K562 (cell line): ENCODE measurements at regions not wholly inside any gene's neighbourhood (a gene's known extent, or its start where the extent isn't known, plus 50 kb on each side); places are given as distances from the start of the nearest gene placed in this dataset.

Experiments used
- ATAC-seq: fragments of 200-7000 bp; cut with Tn5 transposase; 3 replicates; pipeline ENCODE4 v1.9.1; 2020; ENCODE audit warnings: moderate library complexity
- BruUV-seq: library from RNA; stranded (reverse); fragments of 400-500 nt; replicated peaks from 2 replicates; lab custom pipeline; 2021; lab: Mats Ljungman, UMichigan
- CTCF ChIA-PET: fragments of 300-600 bp; formaldehyde crosslinking; extraction: SDS; loops from one replicate; lab custom pipeline; 2021; ENCODE audit warnings: low intra/inter-chr PET ratio; lab: Yijun Ruan, JAX
- POLR2A ChIA-PET: fragments of 300-600, 350-650 bp; sonication (Branson Sonifier 250); formaldehyde crosslinking; extraction: SDS; loops from one replicate; lab custom pipeline; 2021; ENCODE audit warnings: antibody characterized with exemption, inconsistent platforms; lab: Yijun Ruan, JAX
- DNase-seq, 4 experiments: peaks; one replicate each; pipeline versions ENCODE4 v3.0.0 to v3.0.0-alpha.2; 2011 to 2018; ENCODE audit warnings: low spot score in 3 of 4, mixed read lengths in 3 of 4; ENCODE audit errors: extremely low read depth in 1 of 4
- FAIRE-seq: peaks from 2 replicates; lab custom pipeline; 2011; peaks lifted over from hg19 to GRCh38; lab: Jason Lieb, UNC
- H2AFZ ChIP-seq: 2 replicates; pipeline ENCODE4 v1.6.0; 2011; ENCODE audit warnings: low read depth, low read length, control low read depth, inconsistent platforms
- H3K27ac ChIP-seq: fragments of 200-600 bp; 3 replicates; pipeline ENCODE4 v1.8.0; 2011; ENCODE audit warnings: low read depth, mild to moderate bottlenecking, control low read depth, inconsistent platforms, low read length, moderate library complexity, mixed read lengths; ENCODE audit errors: extremely low read depth
- H3K27me3 ChIP-seq, 2 experiments: fragments of 300-600 bp in 1 of 2; 2 replicates in 1 of 2; 3 replicates in 1 of 2; pipeline versions ENCODE4 v1.6.0 to v1.8.0; 2011; ENCODE audit warnings: inconsistent platforms in 2 of 2, low read length in 2 of 2, mild to moderate bottlenecking in 1 of 2, mixed read lengths in 1 of 2, moderate library complexity in 1 of 2; ENCODE audit not compliant: control insufficient read depth in 2 of 2, insufficient read depth in 2 of 2
- H3K36me3 ChIP-seq: fragments of 300-600 bp; 3 replicates; pipeline ENCODE4 v1.8.0; 2011; ENCODE audit warnings: mild to moderate bottlenecking, low read length, inconsistent platforms; ENCODE audit not compliant: control insufficient read depth, insufficient read depth
- H3K4me1 ChIP-seq, 2 experiments: fragments of 200-600 bp in 1 of 2; replicated peaks in 1 of 2; 2 replicates in 1 of 2; 3 replicates in 1 of 2; pipeline versions ENCODE4 v1.5.1 to v1.8.0; 2011; ENCODE audit warnings: inconsistent platforms in 2 of 2, low read length in 2 of 2, mild to moderate bottlenecking in 1 of 2, mixed read lengths in 1 of 2, moderate library complexity in 1 of 2; ENCODE audit not compliant: control insufficient read depth in 2 of 2, insufficient read depth in 2 of 2
- H3K4me2 ChIP-seq: 2 replicates; pipeline ENCODE4 v1.6.1; 2011; ENCODE audit warnings: low read length, control low read depth, inconsistent platforms, mixed read lengths; ENCODE audit not compliant: insufficient read depth
- H3K4me3 ChIP-seq: fragments of 200-600 bp; sonication (generic), shearing (Covaris generic); 2 replicates; pipeline ENCODE4 v1.5.1; 2016; ENCODE audit warnings: control low read depth, inconsistent platforms
- H3K79me2 ChIP-seq: fragments of 200-600 bp; 3 replicates; pipeline ENCODE4 v1.8.0; 2011; ENCODE audit warnings: low read length, inconsistent platforms; ENCODE audit not compliant: control insufficient read depth, insufficient read depth
- H3K9ac ChIP-seq, 2 experiments: 2 replicates each; pipeline versions ENCODE4 v1.6.0 to v1.6.1; 2011; ENCODE audit warnings: low read depth in 2 of 2, low read length in 2 of 2, control low read depth in 1 of 2, inconsistent platforms in 1 of 2, mild to moderate bottlenecking in 1 of 2, mixed read lengths in 1 of 2; ENCODE audit not compliant: insufficient read depth in 1 of 2
- H3K9me1 ChIP-seq: one replicate; pipeline ENCODE4 v1.6.0; 2011; ENCODE audit warnings: inconsistent platforms, mild to moderate bottlenecking, low read length, moderate library complexity; ENCODE audit not compliant: control insufficient read depth, insufficient read depth
- H3K9me3 ChIP-seq: replicated peaks from 2 replicates; pipeline ENCODE4 v1.5.1; 2011; ENCODE audit warnings: low read depth, low read length, inconsistent platforms; ENCODE audit not compliant: control insufficient read depth, insufficient read depth
- H4K20me1 ChIP-seq: replicated peaks from 2 replicates; pipeline ENCODE4 v1.6.1; 2011; ENCODE audit warnings: low read length, inconsistent platforms, mixed read lengths; ENCODE audit not compliant: control insufficient read depth, insufficient read depth
- CBX3 ChIP-seq, 2 experiments: IDR thresholded peaks; 1 replicate in 1 of 2; 2 replicates in 1 of 2; pipeline ENCODE4 v1.6.1; 2012; ENCODE audit warnings: inconsistent platforms in 2 of 2, low read length in 2 of 2, borderline replicate concordance in 1 of 2, control low read depth in 1 of 2
- CHD2 ChIP-seq: IDR thresholded peaks from 2 replicates; pipeline ENCODE4 v1.6.1; 2011; ENCODE audit warnings: low read depth, low read length
- E2F6 ChIP-seq, 2 experiments: IDR thresholded peaks; 2 replicates each; pipeline ENCODE4 v1.6.1; 2011; ENCODE audit warnings: borderline replicate concordance in 1 of 2, control low read depth in 1 of 2, low read depth in 1 of 2, low read length in 1 of 2, mild to moderate bottlenecking in 1 of 2, mixed read lengths in 1 of 2, moderate library complexity in 1 of 2; ENCODE audit not compliant: insufficient read depth in 1 of 2, insufficient read length in 1 of 2, poor library complexity in 1 of 2, severe bottlenecking in 1 of 2; ENCODE audit errors: extremely low read depth in 1 of 2
- FOXO4 ChIP-seq: fragments of 450-650 bp; formaldehyde crosslinking; IDR thresholded peaks from 2 replicates; pipeline ENCODE4 v1.4.0; 2020; ENCODE audit warnings: mild to moderate bottlenecking, moderate library complexity
- GTF2B ChIP-seq: IDR thresholded peaks from 2 replicates; pipeline ENCODE4 v1.6.1; 2011; ENCODE audit not compliant: insufficient read length; ENCODE audit errors: extremely low read depth
- MCM2 ChIP-seq: fragments of 450-650 bp; IDR thresholded peaks from 2 replicates; pipeline ENCODE4 v1.6.1; 2017; ENCODE audit warnings: low read depth, mild to moderate bottlenecking
- PHTF2 ChIP-seq: fragments of 250-450 bp; sonication (Bioruptor Pico); IDR thresholded peaks from 2 replicates; pipeline ENCODE4 v1.5.0; 2021; ENCODE audit warnings: mild to moderate bottlenecking
- RAD21 ChIP-seq, 2 experiments: fragments of 250-450 bp in 1 of 2; fragments of 450-650 bp in 1 of 2; sonication (Bioruptor Pico) in 1 of 2; formaldehyde crosslinking in 1 of 2; IDR thresholded peaks in 1 of 2; conservative IDR thresholded peaks in 1 of 2; 2 replicates each; pipeline versions ENCODE4 v1.4.0 to v1.8.0; 2020 to 2022; ENCODE audit warnings: mild to moderate bottlenecking in 2 of 2, moderate library complexity in 1 of 2
- SIX5 ChIP-seq, 2 experiments: IDR thresholded peaks; 2 replicates each; pipeline ENCODE4 v1.6.1; 2011; ENCODE audit warnings: low read length in 2 of 2, borderline replicate concordance in 1 of 2, low read depth in 1 of 2, mild to moderate bottlenecking in 1 of 2, moderate library complexity in 1 of 2; ENCODE audit not compliant: insufficient read depth in 1 of 2
- SMAD3 ChIP-seq: fragments of 450-650 bp; formaldehyde crosslinking; conservative IDR thresholded peaks from 2 replicates; pipeline ENCODE4 v1.4.0; 2020; ENCODE audit warnings: mild to moderate bottlenecking
- SRSF1 ChIP-seq: fragments of 200-400 bp; formaldehyde crosslinking; IDR thresholded peaks from 2 replicates; pipeline ENCODE4 v1.6.1; 2017; ENCODE audit warnings: mild to moderate bottlenecking, low read depth, low read length, moderate library complexity
- TCFL5 ChIP-seq: fragments of 250-450 bp; sonication (Bioruptor Pico); conservative IDR thresholded peaks from 2 replicates; pipeline ENCODE4 v1.6.1; 2021; ENCODE audit warnings: mild to moderate bottlenecking, moderate library complexity, matching md5 sums
- U2AF2 ChIP-seq: fragments of 200-400 bp; formaldehyde crosslinking; optimal IDR thresholded peaks from 2 replicates; pipeline ENCODE3; 2017; ENCODE audit warnings: low read depth, mild to moderate bottlenecking, low read length
- YBX1 ChIP-seq: fragments of 450-650 bp; IDR thresholded peaks from 2 replicates; pipeline ENCODE4 v1.7.1; 2016; ENCODE audit warnings: mild to moderate bottlenecking
- ZBTB5 ChIP-seq: fragments of 450-650 bp; IDR thresholded peaks from 2 replicates; pipeline ENCODE4 v1.6.1; 2017; ENCODE audit warnings: antibody characterized with exemption
- ZNF253 ChIP-seq: fragments of 250-450 bp; sonication (Bioruptor Pico); conservative IDR thresholded peaks from 2 replicates; pipeline ENCODE4 v1.6.1; 2021; ENCODE audit warnings: mild to moderate bottlenecking
- ZNF584 ChIP-seq: fragments of 200-800 bp; sonication (Bioruptor generic); IDR thresholded peaks from 2 replicates; pipeline ENCODE4 v1.6.1; 2016; ENCODE audit warnings: low read depth, mild to moderate bottlenecking, missing genetic modification characterization, missing compliant biosample characterization
- WGBS: fragments of 100-300 bp; shearing (Covaris generic); methylation state at CpG from one replicate; pipeline ENCODE4 v1.1.6; 2016; ENCODE audit warnings: low coverage, mixed read lengths; ENCODE audit not compliant: insufficient coverage; ENCODE audit errors: missing lambda C conversion rate; 5-methylcytosine and 5-hydroxymethylcytosine counted together
- in situ Hi-C: fragments of 300-500 bp; cut with MboI; formaldehyde crosslinking; loops from 4 replicates; pipeline ENCODE4 v1.15.0; 2018; ENCODE audit warnings: inconsistent platforms, mixed read lengths
- intact Hi-C: fragments of 100-400 bp; cut with micrococcal nuclease; formaldehyde crosslinking; loops from 2 replicates; pipeline ENCODE4 v1.14.2; 2022

GRCh38 chr15:58257776-58258325, 119.7 kb downstream of the AQP9 start:
- peak overlapping the region; percentile 1; the same call in 1 of the 2 replicates for H2AFZ ChIP-seq
- H3K4me2 ChIP-seq, result no peak overlapping the region
- intact Hi-C loops, result no loop called here
- ChIA-PET POLR2A (interaction anchor here (1.8 kb wide), 1 partner anchor 24 kb away, joined by 3 read pairs; no protein-coding TSS in a partner anchor), CTCF (no interaction called here)
- no peaks in the 10 kb centered on the region for H3K36me3 ChIP-seq
- in situ Hi-C loops, result loop anchor here (10.0 kb wide), 1 partner anchor 377 kb away; no protein-coding TSS in a partner anchor
- no peaks in the 10 kb centered on the region for H3K79me2 ChIP-seq
- 39% methylated on average over 7 of the region's 7 CpGs for WGBS
- no peaks in the 10 kb centered on the region for H4K20me1 ChIP-seq
- FAIRE-seq (no peak), ATAC-seq (no peak), DNase-seq (no peak)
- no TSS peak for BruUV-seq
- H3K9me1 ChIP-seq, result no peaks in the 10 kb centered on the region
- H3K9me3 ChIP-seq, result no peaks in the 10 kb centered on the region
- peaks cover 0 to 6% of the 10 kb centered on the region in 2 experiments; a peak in 2 of 5 replicates for H3K4me1 ChIP-seq
- no peaks in the 10 kb centered on the region; a peak in 1 of 5 replicates for H3K27me3 ChIP-seq
- H3K4me3 ChIP-seq, result no peak overlapping the region
- H3K27ac ChIP-seq, result no peak overlapping the region
- H3K9ac ChIP-seq, result no peak overlapping the region
- TF ChIP-seq ZBTB5, result no peak
- no peak for TF ChIP-seq YBX1
- no peak for TF ChIP-seq SIX5 (IDR thresholded peaks at IDR 0.05; ENCODE audit: borderline replicate concordance in 1 of 2, insufficient read depth in 1 of 2, low read depth in 1 of 2, low read length in 2 of 2)
- no peak for TF ChIP-seq TCFL5 (CRISPR knock-in tag)
- TF ChIP-seq PHTF2 (CRISPR knock-in tag), result no peak
- no peak for TF ChIP-seq E2F6 (IDR thresholded peaks at IDR 0.05; ENCODE audit: borderline replicate concordance in 1 of 2, extremely low read depth in 1 of 2, insufficient read depth in 1 of 2, insufficient read length in 1 of 2, low read depth in 1 of 2, low read length in 1 of 2, poor library complexity in 1 of 2, severe bottlenecking in 1 of 2)
- TF ChIP-seq CHD2, result no peak
- no peak for TF ChIP-seq SRSF1
- TF ChIP-seq ZNF584, result no peak
- TF ChIP-seq RAD21 (CRISPR knock-in tag; conservative IDR thresholded peaks at IDR 0.05 in 1 of 2, IDR thresholded peaks at IDR 0.05 in 1 of 2), result no peak
- TF ChIP-seq MCM2, result no peak
- TF ChIP-seq GTF2B, result no peak
- no peak for TF ChIP-seq ZNF253 (CRISPR knock-in tag)
- no peak for TF ChIP-seq CBX3 (IDR thresholded peaks at IDR 0.05; ENCODE audit: borderline replicate concordance in 1 of 2, low read length in 2 of 2)
- TF ChIP-seq U2AF2, result no peak
- no peak for TF ChIP-seq FOXO4 (CRISPR knock-in tag)
- TF ChIP-seq SMAD3 (CRISPR knock-in tag), result no peak
